Astrocyte of the cerebellum (primary cell): ENCODE measurements at regions not wholly inside any gene's neighbourhood (a gene's known extent, or its start where the extent isn't known, plus 50 kb on each side); places are given as distances from the start of the nearest gene placed in this dataset.

ENCODE experiments used
- DNase-seq: peaks from one replicate; pipeline ENCODE4 v3.0.0-alpha.2; 2011; ENCODE audit warnings: low read depth
- H3K4me3 ChIP-seq: 2 replicates; pipeline ENCODE4 v1.5.1; 2011; ENCODE audit warnings: mild to moderate bottlenecking, low read depth, low read length, moderate library complexity
- in situ Hi-C: cut with HindIII; loops from 2 replicates; pipeline ENCODE4 v1.10.0; 2017; ENCODE audit warnings: low sequenced_read_pairs
- TF ChIP-seq, protein P1 (sequence below): IDR thresholded peaks from 2 replicates; pipeline ENCODE4 v1.5.1; 2012; ENCODE audit warnings: low read length, low read depth, moderate library complexity, mild to moderate bottlenecking; ENCODE audit errors: missing control alignments

DNA sequence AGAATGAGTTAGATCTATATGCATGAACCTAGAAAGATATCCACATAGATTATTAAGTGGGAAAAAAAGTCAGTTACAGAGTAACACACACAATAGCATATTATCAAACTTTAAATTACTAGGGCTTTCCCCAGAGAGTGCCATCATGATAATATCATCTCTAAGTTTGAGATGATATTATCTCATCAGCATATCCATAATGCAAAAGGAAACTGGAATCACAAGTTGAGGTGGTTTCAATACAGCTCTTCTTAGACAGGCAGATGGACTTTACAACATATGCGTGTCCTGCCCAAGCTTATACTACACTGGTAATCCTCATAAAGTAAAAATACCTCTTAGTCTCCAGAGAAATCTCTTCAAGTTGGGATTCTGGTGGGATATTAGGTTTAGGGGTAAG is 236.2 kb upstream of the SERP2 start:
- in situ Hi-C loops: no loop called here
- no peak overlapping the region for H3K4me3 ChIP-seq
- TF ChIP-seq, protein P1, sequence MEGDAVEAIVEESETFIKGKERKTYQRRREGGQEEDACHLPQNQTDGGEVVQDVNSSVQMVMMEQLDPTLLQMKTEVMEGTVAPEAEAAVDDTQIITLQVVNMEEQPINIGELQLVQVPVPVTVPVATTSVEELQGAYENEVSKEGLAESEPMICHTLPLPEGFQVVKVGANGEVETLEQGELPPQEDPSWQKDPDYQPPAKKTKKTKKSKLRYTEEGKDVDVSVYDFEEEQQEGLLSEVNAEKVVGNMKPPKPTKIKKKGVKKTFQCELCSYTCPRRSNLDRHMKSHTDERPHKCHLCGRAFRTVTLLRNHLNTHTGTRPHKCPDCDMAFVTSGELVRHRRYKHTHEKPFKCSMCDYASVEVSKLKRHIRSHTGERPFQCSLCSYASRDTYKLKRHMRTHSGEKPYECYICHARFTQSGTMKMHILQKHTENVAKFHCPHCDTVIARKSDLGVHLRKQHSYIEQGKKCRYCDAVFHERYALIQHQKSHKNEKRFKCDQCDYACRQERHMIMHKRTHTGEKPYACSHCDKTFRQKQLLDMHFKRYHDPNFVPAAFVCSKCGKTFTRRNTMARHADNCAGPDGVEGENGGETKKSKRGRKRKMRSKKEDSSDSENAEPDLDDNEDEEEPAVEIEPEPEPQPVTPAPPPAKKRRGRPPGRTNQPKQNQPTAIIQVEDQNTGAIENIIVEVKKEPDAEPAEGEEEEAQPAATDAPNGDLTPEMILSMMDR: no peak
- DNase-seq: no peak

DNA sequence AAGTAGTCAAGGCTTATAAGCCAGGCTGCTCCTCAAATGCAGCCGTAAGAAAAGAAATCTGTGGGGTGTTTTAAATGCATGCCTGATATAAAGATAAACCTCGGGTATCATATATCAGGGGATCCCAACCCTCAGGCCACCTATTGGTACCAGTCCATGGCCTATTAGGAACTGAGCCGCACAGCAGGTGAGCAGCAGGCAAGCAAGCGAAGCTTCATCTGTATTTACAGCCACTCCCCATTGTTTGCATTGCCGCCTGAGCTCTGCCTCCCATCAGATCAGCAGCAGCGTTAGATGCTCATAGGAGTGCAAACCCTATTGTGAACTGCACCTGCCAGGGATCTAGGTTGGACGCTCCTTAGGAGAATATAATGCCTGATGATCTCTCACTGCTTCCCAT is 233.5 kb upstream of the SERP2 start:
- no peak overlapping the region for H3K4me3 ChIP-seq
- in situ Hi-C loops: no loop called here
- TF ChIP-seq, protein P1: no peak
- DNase-seq: no peak

DNA sequence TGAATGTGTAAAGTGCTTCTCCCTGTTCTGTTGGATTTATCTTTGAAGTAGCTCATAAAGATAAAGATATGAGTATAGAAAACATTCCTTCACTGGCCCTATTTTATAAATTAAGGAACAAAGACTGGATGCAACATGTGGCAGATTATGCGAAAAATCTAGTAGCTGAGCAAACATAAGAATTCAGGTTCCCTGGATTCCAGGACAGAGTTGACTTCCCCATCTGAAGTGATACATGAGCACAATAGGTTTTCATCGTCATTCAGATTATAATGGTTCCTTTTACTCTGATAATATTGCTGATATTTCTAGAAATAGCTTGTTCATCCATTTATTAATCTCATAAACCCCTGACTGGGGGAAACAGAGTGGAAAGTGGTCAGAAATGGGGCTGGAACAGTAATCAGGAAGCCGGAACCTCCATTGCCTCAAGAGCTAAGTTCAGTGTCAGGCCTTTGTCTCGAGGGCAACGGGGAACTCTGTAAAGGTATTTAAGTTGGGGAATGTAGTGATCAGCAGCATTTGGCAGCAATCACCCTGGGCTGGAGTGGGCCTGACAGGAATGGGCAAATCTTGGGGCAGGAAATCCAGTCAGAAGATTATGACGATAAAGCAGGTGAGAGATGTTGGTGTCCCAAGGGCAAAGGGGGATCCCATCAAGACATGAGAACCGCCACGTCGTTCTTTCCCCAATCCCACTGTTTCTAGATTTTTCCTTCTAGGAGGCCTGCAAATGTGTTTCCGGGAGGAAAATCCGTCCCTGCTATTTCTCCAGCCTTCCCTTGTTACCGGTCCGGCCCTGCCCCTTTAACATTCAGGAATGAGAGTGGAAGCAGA is 232.5 kb upstream of the SERP2 start:
- H3K4me3 ChIP-seq: peak overlapping the region; percentile 49
- in situ Hi-C loops: no loop called here
- DNase-seq: no peak
- TF ChIP-seq, protein P1: no peak

DNA sequence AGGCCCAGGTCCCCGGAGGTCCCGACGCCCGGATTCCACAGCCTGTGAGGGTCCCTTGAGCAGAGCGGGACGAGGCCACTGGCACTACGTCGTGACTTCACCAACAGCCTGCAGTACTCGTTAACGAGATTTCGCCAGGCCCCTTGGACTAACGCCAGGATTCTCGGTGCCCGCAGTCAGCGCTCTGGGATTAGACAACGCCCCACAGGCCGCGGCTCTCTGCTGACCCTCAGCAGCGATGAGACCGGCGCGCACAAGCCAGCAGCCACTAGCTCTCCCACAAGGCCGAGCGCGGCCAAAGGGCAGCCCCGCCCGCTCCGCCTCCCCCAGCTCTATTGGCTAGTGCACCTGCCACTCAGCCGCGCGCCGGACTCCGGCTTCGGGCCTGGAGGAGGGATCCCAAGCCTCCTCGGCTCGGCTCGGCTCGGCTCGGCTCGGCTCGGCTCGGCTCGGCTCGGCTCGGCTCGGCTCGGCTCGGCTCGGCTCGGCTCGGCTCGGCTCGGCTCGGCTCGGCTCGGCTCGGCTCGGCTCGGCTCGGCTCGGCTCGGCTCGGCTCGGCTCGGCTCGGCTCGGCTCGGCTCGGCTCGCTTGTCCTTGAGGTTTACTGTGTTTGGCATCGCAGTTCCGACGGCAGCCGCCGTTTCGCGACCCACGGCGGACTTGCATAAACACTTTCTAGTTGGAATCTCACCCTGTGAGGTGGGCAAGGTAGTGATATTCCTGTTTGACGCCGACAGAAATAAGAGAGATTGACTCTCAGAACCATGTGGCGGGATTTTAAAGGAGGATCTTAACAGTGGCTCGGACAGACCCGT is 231.7 kb upstream of the SERP2 start:
- H3K4me3 ChIP-seq: peak overlapping the region; percentile 49
- in situ Hi-C loops: no loop called here
- DNase-seq: peak; percentile 78
- TF ChIP-seq, protein P1: no peak

DNA sequence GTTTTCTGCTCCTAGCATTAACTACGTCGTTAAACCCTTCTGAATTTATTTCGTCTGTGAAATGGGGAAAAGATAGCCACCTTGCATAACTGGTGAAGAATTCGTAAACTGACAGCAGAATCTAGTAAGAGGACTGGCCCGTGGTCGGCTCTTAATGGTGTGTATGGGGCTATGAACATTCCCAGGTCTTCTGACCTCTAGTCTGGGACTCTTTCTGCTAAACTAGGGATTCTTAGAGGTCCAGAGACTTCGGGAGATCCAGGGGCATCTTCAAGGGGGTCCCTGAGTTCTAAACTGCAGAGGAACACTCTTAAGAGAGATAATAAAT is 231.1 kb upstream of the SERP2 start:
- peak overlapping the region; percentile 45 for H3K4me3 ChIP-seq
- TF ChIP-seq, protein P1: no peak
- in situ Hi-C loops: no loop called here
- no peak for DNase-seq

DNA sequence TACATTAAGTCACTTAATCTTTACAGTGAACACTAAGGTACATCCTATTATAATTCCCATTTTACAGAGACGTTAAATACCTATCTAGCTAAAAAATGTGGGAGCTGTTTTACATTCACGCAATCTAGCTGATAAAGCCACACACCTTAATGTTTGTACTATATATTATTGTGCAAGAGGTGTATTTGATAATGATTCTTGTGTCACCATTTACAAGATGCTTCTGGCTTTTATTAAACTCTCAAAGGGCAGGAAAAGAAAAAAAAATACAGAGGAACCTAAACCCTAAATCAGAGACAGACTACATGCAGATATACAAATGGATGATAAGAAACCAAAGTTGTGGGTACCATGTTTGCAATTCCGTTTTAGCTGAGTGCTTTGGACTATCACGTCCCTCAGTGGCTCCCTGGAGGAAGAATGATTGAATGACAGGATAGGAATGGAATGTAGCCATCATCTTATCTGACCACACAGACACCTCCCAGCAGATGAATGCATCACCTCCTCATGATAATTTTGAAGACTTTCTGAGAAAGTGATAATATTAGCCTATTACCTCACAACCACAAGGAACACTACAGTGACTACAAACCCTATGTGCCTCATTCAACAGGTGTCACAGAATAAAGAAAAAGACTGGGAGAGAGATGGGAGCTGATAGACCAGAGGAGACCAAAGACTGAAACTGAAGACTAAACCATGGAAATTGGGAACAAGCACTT is 230.5 kb upstream of the SERP2 start:
- H3K4me3 ChIP-seq: no peak overlapping the region
- TF ChIP-seq, protein P1: no peak
- no peak for DNase-seq
- in situ Hi-C loops: no loop called here
